Fibroblast of skin of scalp (primary cell): ENCODE measurements at regions not wholly inside any gene's neighbourhood (a gene's known extent, or its start where the extent isn't known, plus 50 kb on each side); places are given as distances from the start of the nearest gene placed in this dataset.
A peak's percentile ranks its signal among the peaks of the same experiment; 100 is the strongest.
"Not testable (repeated sequence)": the region's sequence is repeated elsewhere in the genome, so short reads cannot be mapped to it uniquely, and the experiment has no call there.

Source experiments
- DNase-seq: peaks from one replicate; pipeline ENCODE4 v3.0.0-alpha.2; 2013

- DNase-seq = no peak
Observed at GRCh38 chr4:124874172-124874450, 161.6 kb upstream of the ANKRD50 start.

DNA sequence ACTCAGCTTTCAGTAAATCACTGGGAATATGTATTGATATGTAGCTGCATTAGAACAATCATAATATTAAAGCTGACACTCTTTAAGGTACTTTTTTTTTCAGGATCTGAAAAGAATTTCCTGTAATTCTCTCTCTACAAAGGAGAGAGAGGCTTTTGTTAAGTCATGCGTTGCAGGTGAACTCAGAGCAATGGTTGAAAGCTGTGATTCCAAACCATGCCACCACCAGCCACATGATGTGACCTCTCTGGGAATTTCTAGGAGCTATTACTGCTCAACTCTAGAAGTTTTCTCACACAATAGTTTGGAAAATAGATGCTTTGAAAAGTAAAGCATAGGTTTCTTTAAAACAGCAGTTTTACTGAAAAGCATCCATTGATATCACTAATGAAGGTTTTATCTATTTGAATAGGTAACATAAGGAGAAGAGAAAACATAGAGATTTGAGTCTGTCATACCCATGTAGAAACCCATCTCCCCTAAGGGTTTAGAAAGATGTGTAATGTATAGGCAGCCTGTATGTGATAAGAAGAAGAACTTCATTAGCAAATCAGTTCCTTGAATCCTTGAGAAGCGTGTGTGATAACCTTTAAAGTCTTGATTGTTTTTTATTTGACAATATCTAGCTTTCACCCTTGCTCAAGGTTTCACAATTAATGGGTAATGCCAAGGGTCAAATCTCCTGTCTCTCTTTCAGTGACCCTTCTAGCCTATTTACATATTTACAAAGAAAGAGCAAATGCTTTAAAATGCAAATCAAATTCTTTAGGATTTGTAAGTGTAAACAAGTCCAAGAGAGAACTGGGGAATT is 161.0 kb upstream of the ANKRD50 start:
- no peak for DNase-seq

- DNase-seq = no peak
Observed at GRCh38 chr4:124872659-124873058, 160.1 kb upstream of the ANKRD50 start.

- DNase-seq = no peak
Observed at GRCh38 chr4:124869961-124870495, 157.5 kb upstream of the ANKRD50 start.

DNA sequence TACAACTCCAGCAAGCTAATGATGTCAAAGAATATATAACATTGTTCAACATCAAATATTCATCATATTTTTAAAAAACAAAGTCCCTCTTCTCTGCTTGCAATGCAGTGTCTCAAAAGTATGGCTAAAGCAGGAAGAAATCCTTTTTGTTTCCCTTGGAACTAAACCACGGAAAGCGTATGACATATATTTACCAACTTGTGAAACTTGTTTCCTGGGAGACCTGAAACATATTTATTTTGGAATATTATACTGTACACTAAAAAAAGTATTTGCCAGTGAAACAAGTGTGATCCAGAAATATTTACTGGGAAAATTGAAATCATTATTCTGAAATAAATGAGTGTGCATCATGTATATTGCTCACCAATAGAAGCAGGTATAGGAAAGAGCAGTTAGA is 156.0 kb upstream of the ANKRD50 start:
- DNase-seq = peak; percentile 24

- DNase-seq = peak; percentile 72
Observed at GRCh38 chr4:124867536-124867935, 155.0 kb upstream of the ANKRD50 start.

DNA sequence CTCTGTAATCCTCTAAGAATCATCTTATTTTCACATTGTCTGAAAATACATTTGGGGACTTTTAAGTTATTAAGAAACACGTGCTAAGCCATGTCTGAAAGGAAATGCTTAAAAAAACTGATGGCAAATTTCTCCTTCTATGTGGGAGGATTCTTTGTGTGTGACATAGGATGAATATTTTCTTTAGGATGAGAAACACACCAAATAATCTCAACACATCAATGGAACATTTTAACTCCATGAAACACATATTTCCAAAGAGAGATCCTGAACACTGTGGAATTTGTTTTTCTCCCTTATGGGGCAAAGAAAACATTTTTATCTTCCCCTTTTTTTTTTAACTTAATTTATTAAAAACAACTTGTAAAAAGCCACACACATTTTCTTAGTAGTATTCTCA is 153.8 kb upstream of the ANKRD50 start:
- peak; percentile 86 for DNase-seq

DNA sequence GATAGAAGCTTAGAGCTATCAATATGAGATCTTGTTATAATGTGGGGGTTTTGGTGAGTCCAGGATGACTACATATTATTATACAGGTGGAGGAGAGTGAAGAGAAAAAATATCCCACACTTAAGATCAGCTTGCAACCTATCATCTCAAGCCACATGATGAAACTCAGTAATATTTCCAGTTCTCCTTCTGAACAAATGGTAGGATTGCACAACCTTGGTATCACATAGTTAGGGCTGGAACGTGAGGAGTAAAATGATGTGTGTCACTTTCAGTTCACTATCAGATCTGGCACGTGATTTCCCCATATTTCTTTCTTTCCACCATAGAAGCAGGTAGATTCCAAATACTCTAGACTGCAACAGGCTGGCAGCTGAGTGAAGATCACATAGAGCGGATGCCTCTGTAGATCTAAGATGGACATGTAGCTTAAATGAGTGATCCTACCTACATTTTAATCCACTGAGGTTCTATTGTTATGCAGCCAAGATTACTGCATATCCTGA is 150.6 kb upstream of the ANKRD50 start:
- no peak for DNase-seq

GRCh38 chr4:124862261-124862660 is 149.7 kb upstream of the ANKRD50 start:
- DNase-seq = peak; percentile 75

- DNase-seq = peak; percentile 80
Observed at GRCh38 chr4:124861761-124862160, 149.2 kb upstream of the ANKRD50 start.

- DNase-seq = peak; percentile 16
Observed at GRCh38 chr4:124854968-124855367, 142.4 kb upstream of the ANKRD50 start.

DNA sequence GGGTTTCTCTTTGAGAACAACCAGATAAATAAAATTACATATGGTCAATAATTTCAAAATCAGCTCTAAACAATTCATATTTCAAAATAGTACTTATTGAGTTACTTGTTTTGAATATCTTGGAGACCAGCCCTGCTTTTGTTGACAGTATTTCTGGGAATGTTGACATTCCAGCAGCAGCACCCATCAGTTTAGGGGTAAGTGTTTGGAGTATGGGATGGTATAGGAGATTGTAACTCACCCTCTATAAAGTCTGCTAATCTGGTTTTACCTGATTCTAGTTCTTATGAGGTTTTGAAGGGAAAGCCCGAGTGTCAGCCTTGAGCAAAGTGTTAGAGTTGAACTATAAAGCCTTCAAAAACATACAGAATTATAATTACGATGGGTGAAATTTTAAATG is 139.2 kb upstream of the ANKRD50 start:
- DNase-seq = no peak

- DNase-seq = no peak
Observed at GRCh38 chr4:124846306-124846705, 133.8 kb upstream of the ANKRD50 start.

DNA sequence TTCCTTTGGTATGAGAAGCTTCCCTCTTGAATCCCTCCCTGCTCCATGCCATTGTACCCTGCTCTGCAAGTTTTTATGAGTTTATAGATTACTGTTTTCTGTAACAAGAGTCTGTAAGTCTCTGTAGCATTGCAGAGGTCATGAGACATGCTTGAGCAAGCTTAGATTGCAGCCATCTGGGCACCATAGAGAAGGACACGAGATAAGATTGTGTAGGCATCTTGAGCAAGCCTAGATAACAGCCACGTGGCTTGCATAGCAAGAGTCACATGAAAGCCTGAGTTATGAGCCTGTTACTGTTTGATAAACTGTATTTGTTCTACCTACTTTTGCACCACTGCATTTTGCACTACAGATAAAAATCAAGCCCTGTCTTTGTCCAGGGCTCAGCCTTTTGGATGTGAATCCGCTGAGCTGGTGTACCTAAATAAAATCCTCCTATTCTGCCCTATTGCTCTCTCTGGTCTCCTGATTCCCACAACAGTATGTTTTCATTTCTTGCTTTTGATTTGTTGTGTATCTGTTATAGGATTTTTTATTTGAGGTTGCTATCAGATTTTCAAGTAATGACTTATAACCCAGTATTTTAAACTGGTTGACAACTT is 127.4 kb upstream of the ANKRD50 start:
- no peak for DNase-seq

DNA sequence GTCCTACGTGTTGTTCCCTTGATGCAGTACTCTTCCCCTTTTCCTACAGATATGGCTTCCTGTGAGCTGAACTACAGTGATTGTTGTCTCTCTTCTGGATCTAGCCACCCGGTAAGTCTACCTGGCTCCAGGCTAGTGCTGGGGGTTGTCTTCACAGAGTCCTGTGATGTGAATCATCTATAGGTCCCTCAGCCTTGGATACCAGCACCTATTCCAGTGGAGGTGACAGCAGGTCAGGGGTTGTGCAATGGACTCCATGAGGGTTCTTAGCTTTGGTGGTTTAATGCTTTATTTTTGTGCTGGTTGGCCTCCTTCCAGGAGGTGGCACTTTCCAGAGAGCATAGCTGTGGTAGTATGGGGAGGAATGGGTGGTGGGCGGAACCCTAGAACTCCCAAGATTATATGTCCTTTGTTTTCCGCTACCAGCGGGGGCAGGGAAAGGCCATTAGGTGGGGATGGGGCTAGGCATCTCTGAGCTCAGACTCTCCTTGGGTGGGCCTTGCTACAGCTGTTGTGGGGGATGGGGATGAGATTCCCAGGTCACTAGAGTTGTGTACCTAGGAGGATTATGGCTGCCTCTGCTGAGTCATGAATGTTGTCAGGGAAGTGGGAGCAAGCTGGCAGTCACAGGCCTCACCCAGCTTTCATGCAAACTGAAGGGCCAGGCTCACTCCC is 121.4 kb upstream of the ANKRD50 start:
- DNase-seq = no peak

- no peak for DNase-seq
Observed at GRCh38 chr4:124828382-124828781, 115.8 kb upstream of the ANKRD50 start.

DNA sequence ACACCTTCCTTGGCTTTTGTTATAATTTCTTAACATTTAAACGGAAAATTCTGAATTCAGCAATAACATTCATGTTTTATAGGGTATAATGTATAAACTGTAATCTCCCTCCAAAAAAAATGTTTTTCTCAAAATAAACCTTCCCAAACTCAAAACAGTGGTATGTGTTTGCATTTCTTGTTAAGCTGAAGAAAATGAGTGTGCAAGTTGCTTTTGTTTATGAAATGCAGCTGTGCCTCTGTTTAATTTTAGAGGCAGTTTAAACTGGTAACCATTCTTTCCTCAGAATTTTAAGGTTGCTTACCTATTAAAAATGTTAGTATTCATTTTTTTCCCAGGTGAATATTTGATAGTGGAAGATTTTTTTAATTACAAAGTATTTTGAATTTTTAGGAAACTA is 105.0 kb upstream of the ANKRD50 start:
- no peak for DNase-seq

- DNase-seq = not testable (repeated sequence)
Observed at GRCh38 chr4:124812203-124812602, 99.7 kb upstream of the ANKRD50 start.

GRCh38 chr4:124810827-124811226 is 98.3 kb upstream of the ANKRD50 start:
- no peak for DNase-seq

- DNase-seq = no peak
Observed at GRCh38 chr4:124807421-124807820, 94.9 kb upstream of the ANKRD50 start.

- peak; percentile 12 for DNase-seq
Observed at GRCh38 chr4:124806403-124806802, 93.9 kb upstream of the ANKRD50 start.

DNA sequence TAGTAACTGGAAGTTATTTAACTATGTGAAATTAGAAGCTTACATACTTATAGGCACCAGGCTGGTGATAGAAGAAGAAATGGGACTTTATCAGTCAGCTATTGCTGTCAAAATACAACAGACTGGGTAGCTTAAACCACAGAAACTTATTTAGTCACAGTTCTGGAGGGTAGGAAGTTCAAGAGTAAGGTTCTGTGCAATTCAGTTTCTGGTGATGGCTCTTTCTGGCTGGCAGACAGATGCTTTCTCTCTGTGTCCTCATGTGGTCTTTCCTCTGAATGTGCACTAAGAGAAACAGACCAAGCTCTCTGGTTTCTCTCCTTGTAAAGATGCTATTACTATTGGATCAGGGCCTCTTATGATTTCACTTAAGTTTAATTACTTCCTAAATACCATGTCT is 92.1 kb upstream of the ANKRD50 start:
- DNase-seq = no peak

DNA sequence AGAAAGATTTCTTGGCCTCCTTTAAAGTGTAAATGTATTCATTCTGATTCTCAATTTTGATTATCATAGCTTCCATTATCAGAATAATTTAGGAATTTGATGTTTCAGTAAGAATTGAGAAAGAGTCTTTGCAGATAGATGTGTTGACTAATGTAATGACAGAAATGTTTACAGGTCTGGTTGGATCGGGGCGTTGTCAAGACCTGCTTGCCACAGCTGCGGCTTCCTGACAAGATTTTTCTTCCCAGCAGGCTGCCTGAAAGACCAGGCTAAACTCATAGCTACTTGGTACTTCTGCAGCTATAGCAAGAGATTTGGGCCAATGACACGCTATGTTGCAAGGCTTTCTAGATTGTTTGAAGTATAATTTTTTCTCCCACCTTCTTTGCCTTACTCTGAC is 91.5 kb upstream of the ANKRD50 start:
- DNase-seq = no peak

- DNase-seq = no peak
Observed at GRCh38 chr4:124803641-124804040, 91.1 kb upstream of the ANKRD50 start.
